ENCODE measurements at regions not wholly inside any gene's neighbourhood (a gene's known extent, or its start where the extent isn't known, plus 50 kb on each side); places are given as distances from the start of the nearest gene placed in this dataset.

DNA sequence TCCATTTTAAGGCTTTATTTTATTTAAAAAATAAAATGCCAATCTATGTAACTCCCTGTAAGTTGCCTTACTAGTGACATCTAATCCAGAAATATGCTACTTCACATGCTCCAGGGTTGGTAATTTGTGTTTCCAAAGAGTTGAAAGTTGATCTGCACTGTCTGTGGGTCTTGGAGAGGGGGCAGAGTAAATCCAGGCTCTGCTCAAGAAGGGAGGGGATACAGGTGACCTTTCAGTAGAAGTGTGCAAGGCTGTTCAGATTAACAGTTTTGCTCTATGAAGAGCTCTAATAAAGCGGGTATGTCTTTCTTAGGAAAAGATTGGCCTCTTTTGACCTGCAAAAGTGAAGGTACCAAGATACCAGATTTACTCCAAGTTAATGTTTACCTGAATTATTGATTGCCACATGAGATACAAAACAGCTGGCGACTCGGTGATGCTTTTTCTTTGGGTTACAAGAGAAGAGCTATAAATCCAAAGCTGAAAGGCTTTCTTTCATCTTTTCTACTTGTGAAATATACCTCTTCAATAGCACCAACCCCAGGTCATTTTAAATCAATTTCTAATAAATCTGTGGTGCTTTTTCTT lies 75.6 kb upstream of the FLRT2 start:
- DNase-seq (ENCODE audit: low read depth), result no peak

- no peak for DNase-seq (ENCODE audit: low read depth)
Measured at GRCh38 chr14:85459361-85460000, 70.5 kb upstream of the FLRT2 start.

DNA sequence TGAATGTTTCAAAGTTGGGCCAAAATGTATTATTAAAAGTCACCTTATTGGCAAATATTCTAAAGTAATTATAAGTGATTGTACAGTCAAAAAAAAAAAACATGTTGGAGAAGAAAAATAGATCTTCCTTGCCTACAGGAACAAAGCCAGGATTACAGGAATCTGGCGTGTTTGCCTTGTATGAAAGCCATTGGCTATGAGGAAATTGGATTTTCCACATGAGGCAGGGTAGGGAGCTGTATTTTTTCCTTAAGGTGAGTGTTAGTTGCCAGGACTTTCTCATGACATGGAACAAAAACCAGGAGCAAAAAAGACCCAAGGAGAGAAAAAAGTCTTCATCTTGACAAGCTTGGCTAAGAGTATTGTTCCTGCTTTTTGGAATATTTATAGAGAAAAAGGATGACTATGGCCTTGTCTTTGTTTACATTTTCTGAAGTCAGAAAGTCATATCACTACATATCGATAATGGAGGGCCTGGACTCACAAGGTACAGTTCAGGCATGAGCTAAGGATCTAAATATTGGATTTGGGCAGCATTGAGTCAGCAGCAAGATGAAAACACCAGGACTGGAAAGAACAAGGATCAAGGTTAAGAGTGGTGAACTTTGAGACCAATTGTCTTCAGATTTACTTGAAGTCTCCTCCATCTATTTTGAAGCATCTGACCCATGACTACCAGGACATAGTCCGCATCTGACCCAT lies 68.4 kb upstream of the FLRT2 start:
- DNase-seq (ENCODE audit: low read depth), result no peak

GRCh38 chr14:85463512-85463911 lies 66.4 kb upstream of the FLRT2 start:
- DNase-seq (ENCODE audit: low read depth), result peak; percentile 3

DNA sequence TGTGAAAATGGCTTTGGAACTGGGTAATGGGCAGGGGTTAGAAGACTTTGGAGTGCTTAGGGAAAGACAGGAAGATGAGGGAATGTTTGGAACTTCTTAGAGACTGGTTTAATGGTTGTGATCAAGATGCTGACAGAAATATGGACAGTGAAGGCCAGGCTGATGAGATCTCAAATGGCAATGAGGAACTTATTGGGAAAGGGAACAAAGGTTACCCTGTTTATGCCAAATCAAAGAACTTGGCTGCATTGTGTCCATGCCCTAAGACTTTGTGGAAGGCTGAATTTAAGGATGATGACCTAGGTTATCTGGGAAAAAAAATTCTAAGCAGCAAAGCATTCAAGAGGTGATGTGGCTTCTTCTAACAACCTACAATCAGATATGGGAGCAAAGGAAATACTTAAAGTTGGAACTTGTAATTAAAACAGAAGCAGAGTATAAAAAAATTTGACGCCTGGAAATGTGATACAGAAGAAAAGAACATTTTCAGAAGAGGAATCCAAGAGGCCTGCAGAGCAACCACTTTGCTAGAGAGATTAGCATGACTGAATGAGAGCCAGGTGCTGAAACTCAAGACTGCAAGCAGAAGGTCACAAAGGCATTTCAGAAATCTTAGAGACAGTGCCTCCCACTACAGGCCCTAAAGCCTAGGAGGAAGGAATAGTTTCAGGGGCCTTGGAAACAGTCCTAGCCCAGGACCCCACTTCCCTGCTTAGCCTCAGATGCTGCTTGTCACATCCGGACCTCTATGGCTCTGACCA lies 65.6 kb upstream of the FLRT2 start:
- no peak for DNase-seq (ENCODE audit: low read depth)

DNA sequence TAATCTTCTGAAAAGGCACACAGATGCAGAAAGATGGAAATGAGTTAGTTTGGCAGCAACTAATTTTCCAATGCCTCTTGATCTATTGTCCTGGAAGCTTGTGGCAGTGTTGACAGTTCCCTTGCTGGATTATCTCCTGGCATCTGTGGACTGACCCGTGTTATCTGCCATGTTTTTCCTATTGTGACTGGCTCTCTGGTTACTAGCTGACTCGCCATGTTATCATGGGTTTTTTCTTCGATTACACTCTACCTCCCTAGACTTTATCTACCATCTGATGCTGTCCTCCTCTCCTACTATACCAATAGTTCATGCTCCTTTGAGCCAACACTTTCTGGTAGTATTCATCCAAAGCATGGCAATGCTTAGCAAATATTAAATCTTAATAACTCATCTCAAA lies 63.3 kb upstream of the FLRT2 start:
- DNase-seq (ENCODE audit: low read depth), result peak; percentile 34

- no peak for DNase-seq (ENCODE audit: low read depth)
Measured at GRCh38 chr14:85468816-85469215, 61.1 kb upstream of the FLRT2 start.

- DNase-seq (ENCODE audit: low read depth), result peak; percentile 36
Measured at GRCh38 chr14:85471156-85471555, 58.8 kb upstream of the FLRT2 start.

DNA sequence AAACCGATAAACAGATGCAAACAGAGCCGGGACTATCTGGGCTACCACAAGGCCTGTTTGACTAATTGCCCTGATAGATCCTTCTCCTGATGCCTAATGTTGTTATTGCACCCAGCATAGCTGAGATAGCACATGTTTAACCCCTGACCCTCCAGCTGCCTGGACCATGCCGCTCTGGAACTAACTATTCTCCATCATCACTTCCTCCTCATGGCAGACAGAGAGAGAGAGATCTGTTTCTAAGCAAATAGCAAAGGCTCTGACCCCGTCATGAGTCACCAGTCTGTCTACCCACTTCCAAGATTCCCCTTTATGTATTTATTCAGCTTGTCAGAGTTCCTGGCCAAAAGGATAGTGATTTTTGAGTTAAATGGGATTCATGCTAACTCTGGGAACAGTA lies 58.2 kb upstream of the FLRT2 start:
- peak; percentile 87 for DNase-seq (ENCODE audit: low read depth)

DNA sequence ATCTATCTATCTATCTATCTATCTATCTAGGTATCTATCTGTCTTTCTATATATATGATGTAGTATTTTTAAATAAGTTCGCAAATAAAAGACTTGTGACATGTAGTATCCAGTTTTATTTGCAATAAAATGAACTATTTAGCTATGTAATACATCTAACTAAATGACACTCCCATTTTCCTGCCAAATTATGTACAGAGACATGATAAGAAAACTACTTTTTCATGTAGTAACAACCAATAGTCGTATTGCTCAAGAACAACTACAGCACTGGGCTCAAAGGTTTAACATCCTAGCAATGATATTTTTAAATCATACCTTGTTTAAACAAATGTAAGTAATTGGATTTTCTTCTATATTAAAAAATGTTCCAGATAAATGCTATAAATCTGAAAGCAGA lies 55.5 kb upstream of the FLRT2 start:
- DNase-seq (ENCODE audit: low read depth), result no peak

- DNase-seq (ENCODE audit: low read depth), result no peak
Measured at GRCh38 chr14:85475113-85475512, 54.8 kb upstream of the FLRT2 start.

DNA sequence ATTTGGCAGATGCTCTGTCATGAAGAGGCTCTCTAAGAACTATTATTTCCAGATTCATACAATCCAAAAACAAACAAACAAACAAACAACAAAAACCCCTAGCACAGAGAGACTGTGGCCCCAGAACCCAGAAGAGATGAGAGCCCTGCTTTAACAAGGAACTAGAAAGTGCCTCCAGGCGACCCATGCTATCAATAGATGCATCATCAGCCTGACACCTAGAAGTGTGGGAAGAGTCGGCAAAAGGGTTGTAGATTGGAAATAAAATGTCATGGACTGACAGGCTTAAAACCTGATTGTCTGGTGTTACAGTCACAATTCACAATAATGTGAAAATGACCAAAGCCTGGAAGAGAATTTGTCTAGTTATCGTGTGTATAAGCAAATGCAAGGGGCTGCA lies 50.6 kb upstream of the FLRT2 start:
- no peak for DNase-seq (ENCODE audit: low read depth)

DNA sequence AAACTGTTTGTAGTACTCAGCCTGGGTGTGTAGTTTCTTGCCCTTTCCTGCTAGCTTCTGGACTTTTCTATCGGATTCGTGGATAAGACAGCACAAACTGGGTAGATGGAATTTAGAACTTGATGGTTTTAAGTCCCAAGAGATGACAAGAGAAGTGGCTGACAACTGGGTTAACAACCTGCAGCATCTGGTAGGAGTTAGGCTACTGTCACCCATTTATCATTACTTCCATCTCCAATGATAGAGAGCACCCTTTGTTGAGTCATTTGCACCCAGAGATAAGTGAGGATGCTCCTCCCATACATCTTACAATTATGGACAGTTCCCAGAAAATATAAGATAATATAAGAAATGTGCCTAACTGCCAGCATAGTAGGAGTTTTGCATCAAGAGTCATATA lies 50.2 kb upstream of the FLRT2 start:
- no peak for DNase-seq (ENCODE audit: low read depth)

All from RPMI7951 (cell line).